Endodermal cell (in vitro differentiated cells): ENCODE measurements at regions not wholly inside any gene's neighbourhood (a gene's known extent, or its start where the extent isn't known, plus 50 kb on each side); places are given as distances from the start of the nearest gene placed in this dataset.

ENCODE experiments used
- DNase-seq: peaks from one replicate; pipeline ENCODE4 v3.0.0-alpha.2; 2017
- H3K27ac ChIP-seq: 2 replicates; pipeline ENCODE4 v1.5.1; 2013; ENCODE audit warnings: mild to moderate bottlenecking, low read depth, low read length, moderate library complexity
- H3K27me3 ChIP-seq: 2 replicates; pipeline ENCODE4 v1.6.1; 2013; ENCODE audit warnings: mild to moderate bottlenecking, low read length, moderate library complexity; ENCODE audit not compliant: insufficient read depth, control insufficient read depth, poor library complexity, severe bottlenecking
- H3K36me3 ChIP-seq: 2 replicates; pipeline ENCODE4 v1.7.0; 2013; ENCODE audit warnings: mild to moderate bottlenecking, low read length, moderate library complexity; ENCODE audit not compliant: control insufficient read depth, insufficient read depth
- H3K4me1 ChIP-seq: one replicate; pipeline ENCODE4 v1.7.0; 2013; ENCODE audit warnings: low read length; ENCODE audit not compliant: control insufficient read depth, insufficient read depth
- H3K4me3 ChIP-seq: 2 replicates; pipeline ENCODE4 v1.5.1; 2013; ENCODE audit warnings: mild to moderate bottlenecking, low read length, moderate library complexity
- H3K9ac ChIP-seq: 2 replicates; pipeline ENCODE4 v1.6.1; 2013; ENCODE audit warnings: mild to moderate bottlenecking, low read length, moderate library complexity; ENCODE audit not compliant: poor library complexity, severe bottlenecking; ENCODE audit errors: extremely low read depth
- H3K9me3 ChIP-seq: 2 replicates; pipeline ENCODE4 v1.6.1; 2013; ENCODE audit warnings: mild to moderate bottlenecking, low read length, moderate library complexity; ENCODE audit not compliant: control insufficient read depth
- H3K27ac Mint-ChIP-seq: 2 replicates; pipeline ENCODE4 v1.8.0; 2020; ENCODE audit warnings: mixed read lengths
- H3K27me3 Mint-ChIP-seq: 2 replicates; pipeline ENCODE4 v1.8.0; 2021; ENCODE audit warnings: mild to moderate bottlenecking, mixed read lengths; ENCODE audit not compliant: insufficient read depth
- H3K36me3 Mint-ChIP-seq: 2 replicates; pipeline ENCODE4 v1.8.0; 2020; ENCODE audit warnings: low read depth, mixed read lengths
- H3K4me1 Mint-ChIP-seq: 2 replicates; pipeline ENCODE4 v1.8.0; 2020; ENCODE audit warnings: mixed read lengths
- H3K4me3 Mint-ChIP-seq: 2 replicates; pipeline ENCODE4 v1.8.0; 2020; ENCODE audit warnings: mild to moderate bottlenecking, moderate library complexity, mixed read lengths
- H3K9me3 Mint-ChIP-seq: 2 replicates; pipeline ENCODE4 v1.8.0; 2020; ENCODE audit warnings: mild to moderate bottlenecking, mixed read lengths
- WGBS, 2 experiments: methylation state at CpG; one replicate each; pipeline versions ENCODE4 v1.1.5 to v1.1.7; 2013; ENCODE audit warnings: missing lambda C conversion rate in 2 of 2, mixed read lengths in 1 of 2; ENCODE audit not compliant: insufficient coverage in 1 of 2, insufficient read length in 1 of 2; 5-methylcytosine and 5-hydroxymethylcytosine counted together
- TF ChIP-seq, protein P1 (sequence below): fragments of 200-600 bp; sonication (generic); conservative IDR thresholded peaks from 2 replicates; pipeline ENCODE4 v1.5.0; 2021; ENCODE audit warnings: antibody characterized with exemption, mild to moderate bottlenecking

GRCh38 chr4:17189759-17190158 is 291.3 kb upstream of the LDB2 start:
- Mint-ChIP-seq H3K36me3 (no peaks in the 10 kb centered on the region), H3K4me1 (peaks cover 13% of the 10 kb centered on the region), H3K4me3 (no peak overlapping the region), H3K9me3 (peaks cover 15% of the 10 kb centered on the region), H3K27ac (no peak overlapping the region), H3K27me3 (peaks cover 1% of the 10 kb centered on the region)
- Histone ChIP-seq H3K9ac (no peak overlapping the region), H3K27me3 (no peaks in the 10 kb centered on the region), H3K4me1 (peaks cover 6% of the 10 kb centered on the region), H3K9me3 (peaks cover 6% of the 10 kb centered on the region), H3K36me3 (no peaks in the 10 kb centered on the region), H3K4me3 (no peak overlapping the region), H3K27ac (no peak overlapping the region)
- TF ChIP-seq, protein P1, sequence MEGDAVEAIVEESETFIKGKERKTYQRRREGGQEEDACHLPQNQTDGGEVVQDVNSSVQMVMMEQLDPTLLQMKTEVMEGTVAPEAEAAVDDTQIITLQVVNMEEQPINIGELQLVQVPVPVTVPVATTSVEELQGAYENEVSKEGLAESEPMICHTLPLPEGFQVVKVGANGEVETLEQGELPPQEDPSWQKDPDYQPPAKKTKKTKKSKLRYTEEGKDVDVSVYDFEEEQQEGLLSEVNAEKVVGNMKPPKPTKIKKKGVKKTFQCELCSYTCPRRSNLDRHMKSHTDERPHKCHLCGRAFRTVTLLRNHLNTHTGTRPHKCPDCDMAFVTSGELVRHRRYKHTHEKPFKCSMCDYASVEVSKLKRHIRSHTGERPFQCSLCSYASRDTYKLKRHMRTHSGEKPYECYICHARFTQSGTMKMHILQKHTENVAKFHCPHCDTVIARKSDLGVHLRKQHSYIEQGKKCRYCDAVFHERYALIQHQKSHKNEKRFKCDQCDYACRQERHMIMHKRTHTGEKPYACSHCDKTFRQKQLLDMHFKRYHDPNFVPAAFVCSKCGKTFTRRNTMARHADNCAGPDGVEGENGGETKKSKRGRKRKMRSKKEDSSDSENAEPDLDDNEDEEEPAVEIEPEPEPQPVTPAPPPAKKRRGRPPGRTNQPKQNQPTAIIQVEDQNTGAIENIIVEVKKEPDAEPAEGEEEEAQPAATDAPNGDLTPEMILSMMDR, result no peak
- DNase-seq, result no peak
- WGBS, 2 experiments, result 80 to 94% methylated on average over 2 to 3 of the region's 3 CpGs

- Mint-ChIP-seq H3K27ac (no peak overlapping the region), H3K4me3 (no peak overlapping the region), H3K27me3 (peaks cover 1% of the 10 kb centered on the region), H3K9me3 (peaks cover 15% of the 10 kb centered on the region), H3K36me3 (no peaks in the 10 kb centered on the region), H3K4me1 (peaks cover 13% of the 10 kb centered on the region)
- H3K4me1 ChIP-seq, result peaks cover 6% of the 10 kb centered on the region
- H3K4me3 ChIP-seq, result no peak overlapping the region
- H3K27me3 ChIP-seq, result no peaks in the 10 kb centered on the region
- 82 to 95% methylated on average over 2 to 4 of the region's 4 CpGs for WGBS, 2 experiments
- H3K36me3 ChIP-seq, result no peaks in the 10 kb centered on the region
- DNase-seq, result no peak
- H3K9ac ChIP-seq, result no peak overlapping the region
- H3K27ac ChIP-seq, result no peak overlapping the region
- H3K9me3 ChIP-seq, result peaks cover 6% of the 10 kb centered on the region
- TF ChIP-seq, protein P1, result no peak
These were observed 290.9 kb upstream of the LDB2 start for GRCh38 chr4:17189401-17189720.

DNA sequence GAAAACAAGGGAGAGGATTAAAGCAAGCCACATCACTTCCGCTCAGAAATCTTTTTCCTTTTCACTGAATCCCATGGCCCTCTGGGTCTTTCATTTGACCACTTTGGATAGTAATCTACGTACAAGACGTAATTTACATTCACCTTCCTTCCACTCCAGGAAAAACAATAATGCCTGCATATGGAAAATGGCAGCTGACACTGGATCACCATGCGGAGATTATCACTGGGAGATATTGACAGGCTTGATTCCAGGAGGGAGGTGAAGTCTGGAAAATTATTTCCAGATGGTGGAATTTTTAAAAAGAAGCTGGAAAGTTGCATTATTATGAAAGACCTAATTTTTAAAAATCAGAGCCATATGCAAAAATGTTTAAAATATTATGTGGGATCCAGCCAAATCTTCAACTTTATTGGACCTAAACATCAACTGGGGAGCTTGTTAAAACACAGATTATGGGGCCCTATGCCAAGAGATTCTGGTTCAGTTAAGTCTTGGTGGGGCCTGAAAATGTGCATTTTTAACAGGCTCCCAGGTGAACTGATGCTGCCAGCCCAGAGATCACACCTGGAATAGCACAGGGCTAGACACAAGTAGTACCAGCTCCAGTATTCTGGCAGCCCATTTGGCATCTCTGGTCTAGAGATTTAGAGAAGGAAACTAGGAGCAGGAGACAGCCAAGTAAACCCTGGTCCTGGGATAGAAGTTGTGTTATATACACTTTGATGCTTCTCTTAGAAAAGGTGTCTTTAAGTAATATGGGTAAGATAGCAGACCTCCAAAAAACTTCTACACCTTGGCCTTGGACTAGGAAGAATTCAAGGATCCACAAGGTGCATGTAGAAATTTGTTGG is 290.3 kb upstream of the LDB2 start:
- no peak overlapping the region for H3K9ac ChIP-seq
- H3K4me3 ChIP-seq, result no peak overlapping the region
- Mint-ChIP-seq H3K27ac (no peak overlapping the region), H3K4me1 (peaks cover 13% of the 10 kb centered on the region), H3K4me3 (no peak overlapping the region), H3K27me3 (peaks cover 1% of the 10 kb centered on the region), H3K9me3 (peaks cover 15% of the 10 kb centered on the region), H3K36me3 (no peaks in the 10 kb centered on the region)
- DNase-seq, result no peak
- peaks cover 6% of the 10 kb centered on the region for H3K9me3 ChIP-seq
- no peaks in the 10 kb centered on the region for H3K36me3 ChIP-seq
- no peak overlapping the region for H3K27ac ChIP-seq
- peaks cover 6% of the 10 kb centered on the region for H3K4me1 ChIP-seq
- H3K27me3 ChIP-seq, result no peaks in the 10 kb centered on the region
- TF ChIP-seq, protein P1, result no peak
- 93 to 94% methylated on average over 2 to 4 of the region's 4 CpGs for WGBS, 2 experiments
